ENCODE measurements at regions not wholly inside any gene's neighbourhood (a gene's known extent, or its start where the extent isn't known, plus 50 kb on each side); places are given as distances from the start of the nearest gene placed in this dataset.
"Not testable (repeated sequence)": the region's sequence is repeated elsewhere in the genome, so short reads cannot be mapped to it uniquely, and the experiment has no call there.

DNA sequence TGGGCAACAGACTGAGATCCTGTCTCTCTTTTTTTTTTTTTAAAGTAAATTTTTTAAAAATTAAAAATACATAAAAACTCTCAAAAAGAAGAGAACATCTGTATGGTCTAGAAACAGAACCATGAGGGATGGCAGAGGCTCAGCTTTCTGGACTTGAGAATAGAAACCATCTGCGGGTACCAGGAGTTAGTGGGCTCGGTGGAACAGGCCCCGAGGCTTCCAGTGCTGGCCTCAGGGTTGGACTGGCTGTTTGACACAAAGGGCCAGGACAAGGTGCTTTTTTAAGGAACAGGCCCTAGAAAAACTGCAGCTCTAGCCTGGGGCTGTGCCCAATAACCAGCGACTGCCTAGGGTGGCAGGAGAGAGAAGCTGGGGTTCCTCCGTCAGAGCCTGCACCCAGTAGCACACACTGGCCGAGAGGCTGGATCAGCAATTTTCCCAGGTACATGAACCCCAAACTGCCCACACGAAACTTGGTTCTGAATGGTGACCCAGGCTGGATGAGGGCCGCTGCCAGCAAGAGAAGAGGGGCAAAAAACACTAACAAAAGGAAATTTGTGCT is 131.0 kb upstream of the OLIG3 start:
- DNase-seq: no peak

GRCh38 chr6:137625808-137626207 is 131.6 kb upstream of the OLIG3 start:
- DNase-seq: no peak

DNA sequence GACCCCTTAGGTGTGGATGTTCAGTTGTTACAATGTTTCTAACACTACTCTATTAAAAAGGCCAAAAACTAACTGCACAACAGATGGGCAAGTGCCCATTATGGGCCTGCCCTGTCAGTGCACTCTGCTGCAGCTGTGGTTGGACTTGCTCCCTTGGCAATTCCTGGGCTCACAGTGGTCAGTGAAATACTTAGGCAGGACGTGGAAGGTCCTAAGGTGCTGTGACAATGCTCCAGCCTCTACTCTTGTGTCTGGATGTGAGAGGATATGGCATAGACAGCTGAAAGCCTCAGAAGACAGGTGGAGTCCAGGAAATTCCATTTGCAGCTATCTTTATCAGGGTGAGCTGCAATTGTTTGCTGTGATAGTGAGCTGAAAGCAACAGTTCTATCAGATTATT is 136.5 kb upstream of the OLIG3 start:
- no peak for DNase-seq

GRCh38 chr6:137631323-137631722 is 137.1 kb upstream of the OLIG3 start:
- no peak for DNase-seq

DNA sequence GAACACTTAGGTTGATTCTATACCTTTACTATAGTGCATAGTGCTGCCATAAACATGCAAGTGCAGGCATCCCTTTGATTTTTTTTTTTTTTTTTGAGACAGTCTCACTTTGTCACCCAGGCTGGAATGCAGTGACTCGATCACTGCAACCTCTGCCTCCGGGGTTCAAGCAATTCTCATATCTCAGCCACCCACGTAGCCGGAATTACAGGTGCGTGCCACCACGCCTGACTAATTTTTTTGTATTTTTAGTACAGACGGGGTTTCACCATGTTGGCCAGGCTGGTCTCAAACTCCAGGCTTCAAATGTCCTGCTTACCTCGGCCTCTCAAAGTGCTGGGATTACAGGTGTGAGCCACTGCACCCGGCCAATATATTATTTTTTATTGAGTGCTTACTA is 140.0 kb upstream of the OLIG3 start:
- DNase-seq: not testable (repeated sequence)

- no peak for DNase-seq
Measured at GRCh38 chr6:137637121-137637520, 142.9 kb upstream of the OLIG3 start.

GRCh38 chr6:137638926-137639706 is 144.9 kb upstream of the OLIG3 start:
- no peak for DNase-seq

GRCh38 chr6:137640086-137640485 is 145.9 kb upstream of the OLIG3 start:
- no peak for DNase-seq

- peak; percentile 10 to 24 (median 16) for DNase-seq
Measured at GRCh38 chr6:137641474-137642077, 147.4 kb upstream of the OLIG3 start.

GRCh38 chr6:137643210-137643609 is 149.0 kb upstream of the OLIG3 start:
- not testable (repeated sequence) for DNase-seq

GRCh38 chr6:137643644-137644043 is 149.4 kb upstream of the OLIG3 start:
- not testable (repeated sequence) for DNase-seq

DNA sequence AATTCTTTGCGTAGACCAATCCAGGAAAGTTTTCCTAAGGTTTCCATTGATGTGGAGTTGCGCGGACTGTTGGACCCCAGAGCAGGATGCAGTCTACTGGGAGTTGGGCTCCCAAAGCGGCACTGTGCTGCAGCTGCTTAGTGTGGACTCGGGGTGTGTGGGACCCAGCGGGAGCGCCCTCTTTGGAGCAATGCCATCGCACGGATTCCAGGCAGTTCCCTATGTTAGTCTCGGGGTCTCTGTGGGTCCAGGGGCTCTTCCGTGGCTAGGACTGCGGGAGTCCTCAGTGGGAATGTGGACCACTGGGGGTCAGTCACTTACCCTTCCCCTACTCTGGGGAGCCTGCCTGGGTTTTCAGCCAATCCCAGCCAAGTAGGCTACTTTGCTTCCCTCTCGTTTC is 151.7 kb upstream of the OLIG3 start:
- DNase-seq: no peak

DNA sequence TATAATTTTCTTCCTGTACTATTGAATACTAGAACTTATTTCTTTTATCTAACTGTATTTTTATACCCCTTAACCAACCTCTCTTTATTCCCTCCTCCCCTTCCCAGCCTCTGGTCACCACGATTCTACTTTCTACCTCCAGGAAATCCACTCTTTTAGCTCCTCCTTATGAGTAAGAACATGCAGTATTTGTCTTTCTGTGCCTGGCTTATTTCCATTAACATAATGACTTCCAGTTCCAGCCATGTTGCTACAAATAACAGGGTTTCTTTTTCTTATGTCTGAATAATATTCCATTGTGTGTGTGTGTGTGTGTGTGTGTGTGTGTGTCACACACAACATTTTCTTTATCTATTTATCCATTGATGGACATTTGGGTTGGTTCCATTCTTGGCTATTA is 152.3 kb upstream of the OLIG3 start:
- DNase-seq: no peak

DNA sequence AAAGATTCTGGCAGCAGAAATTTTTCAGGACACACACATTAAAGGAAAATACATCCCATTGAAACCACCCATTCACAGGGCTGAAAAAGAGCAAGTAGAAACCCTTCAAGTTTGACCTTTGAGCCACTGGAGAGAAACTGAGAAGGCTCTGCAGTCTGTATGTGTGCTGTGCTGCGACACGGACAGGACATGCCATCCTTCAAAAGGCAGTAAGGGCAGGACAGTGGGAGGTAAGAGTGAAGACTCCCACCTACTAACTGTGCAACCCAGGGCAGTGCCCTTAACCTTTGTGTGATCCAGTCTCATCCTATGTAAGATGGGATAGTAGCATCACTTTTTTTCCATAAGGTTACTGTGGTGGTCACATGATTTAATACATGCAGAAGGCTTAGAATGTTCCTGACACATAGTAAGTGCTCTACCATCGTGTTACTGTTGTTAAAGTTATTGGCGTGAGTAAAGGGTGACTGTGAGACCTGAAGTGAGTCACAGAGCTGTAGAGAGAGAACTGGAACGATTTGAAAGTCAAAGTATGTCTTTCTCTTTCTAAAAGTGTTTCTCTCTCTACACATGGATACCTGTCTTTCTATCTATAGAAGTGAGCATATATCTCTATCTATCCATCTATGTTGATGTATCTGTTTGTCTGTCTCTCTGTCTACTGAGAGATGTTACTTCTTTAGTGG is 153.7 kb upstream of the OLIG3 start:
- no peak for DNase-seq

DNA sequence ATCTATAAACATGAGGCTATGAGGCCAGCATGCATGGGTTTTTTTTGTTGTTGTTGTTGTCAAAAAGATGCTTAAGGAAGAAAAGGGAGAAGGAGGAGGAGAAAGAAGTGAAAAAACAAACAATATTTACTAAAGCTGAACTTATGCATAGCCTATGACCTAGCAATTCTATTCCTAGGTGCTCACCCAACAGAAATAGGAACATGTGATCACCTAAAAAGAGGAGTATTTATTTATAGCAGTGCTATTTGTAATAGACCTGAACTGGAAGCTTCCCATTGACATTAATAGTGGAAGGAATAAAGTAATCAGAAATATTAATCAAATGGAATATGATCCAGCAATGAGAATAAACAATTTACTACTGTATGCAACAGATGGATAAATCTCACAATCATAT is 156.5 kb upstream of the OLIG3 start:
- no peak for DNase-seq

DNA sequence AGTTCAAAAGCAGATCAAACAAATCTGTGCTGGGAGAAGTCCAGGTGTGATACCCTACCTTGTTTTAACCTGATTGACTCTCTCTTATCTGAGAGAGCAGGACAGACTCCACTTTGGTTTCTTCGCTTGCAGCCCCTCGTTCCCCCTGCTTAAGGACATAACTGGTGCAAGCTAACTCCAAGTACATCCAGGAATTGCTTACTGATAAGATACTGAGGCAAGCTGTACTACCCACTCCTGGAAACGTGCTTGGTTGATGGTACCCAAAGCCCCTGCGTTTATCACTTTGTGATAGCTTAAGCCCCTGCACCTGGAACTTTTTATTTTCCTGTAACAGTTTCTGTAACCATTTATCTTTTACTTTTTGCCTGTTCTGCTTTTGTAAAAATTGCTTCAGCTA is 157.0 kb upstream of the OLIG3 start:
- DNase-seq: no peak

GRCh38 chr6:137651591-137652335 is 157.6 kb upstream of the OLIG3 start:
- DNase-seq: no peak

DNA sequence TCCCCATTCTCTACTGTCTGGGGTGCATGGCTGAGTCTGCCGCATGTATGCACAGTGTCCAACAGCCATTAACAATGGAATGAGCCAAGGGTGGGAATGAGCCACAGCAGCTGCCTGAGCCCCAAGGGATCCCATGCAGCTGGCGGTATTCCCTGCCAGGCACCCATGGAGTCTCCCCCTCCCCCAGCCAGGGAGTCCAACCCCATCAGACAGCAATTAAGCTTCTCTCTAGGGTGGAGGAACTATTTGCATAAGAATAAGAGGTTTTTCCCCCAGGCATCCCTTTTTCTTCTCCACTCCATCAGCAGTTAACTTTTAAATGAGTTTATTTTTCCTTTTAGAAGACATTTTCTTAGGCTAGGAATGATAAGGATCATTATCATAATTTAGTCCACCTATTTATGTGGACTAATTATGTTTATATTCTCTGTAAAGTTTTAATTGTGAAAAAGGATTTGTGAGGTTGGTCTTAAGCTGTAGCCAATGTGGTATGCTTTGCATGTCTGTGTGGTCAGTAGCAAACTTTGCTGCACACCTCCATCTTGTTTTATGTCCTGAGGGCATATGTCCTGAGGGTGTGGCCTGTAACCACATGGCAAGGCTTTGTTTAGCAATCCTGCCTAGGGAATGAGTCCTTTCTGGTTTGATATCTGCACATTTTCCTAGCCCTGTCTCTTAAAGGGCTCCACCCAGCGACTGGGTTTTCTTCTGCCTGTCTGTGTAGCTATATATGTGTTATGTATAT is 158.9 kb upstream of the OLIG3 start:
- no peak for DNase-seq

GRCh38 chr6:137653706-137654059 is 159.5 kb upstream of the OLIG3 start:
- no peak for DNase-seq

DNA sequence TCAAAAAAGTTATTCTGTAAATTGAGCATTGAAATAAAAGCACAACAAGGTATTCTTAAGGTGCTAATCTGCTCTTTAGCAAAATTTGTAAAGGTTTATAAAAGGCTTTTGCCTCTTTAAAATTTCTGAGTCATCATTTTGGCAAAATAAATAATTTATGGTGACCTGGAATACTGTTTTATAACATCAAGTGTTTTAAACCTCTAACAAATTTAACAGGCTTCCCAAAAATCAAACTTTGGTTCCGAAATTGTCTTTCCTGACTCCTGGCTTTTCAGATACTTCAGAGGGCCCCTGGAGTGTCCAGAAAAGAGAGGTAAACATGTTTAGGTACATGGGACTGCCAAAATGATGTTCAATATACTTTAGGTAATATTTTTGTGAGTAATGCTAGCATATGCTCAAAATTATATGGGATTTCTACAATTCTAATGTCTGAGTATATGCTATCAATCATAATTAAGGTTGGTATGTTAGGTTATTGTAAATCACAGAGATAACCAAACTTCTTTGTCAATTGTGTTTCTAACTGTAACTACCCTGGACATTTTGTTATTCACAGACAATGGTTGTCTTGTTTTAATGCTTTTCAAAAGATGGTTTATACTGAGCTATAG is 160.3 kb upstream of the OLIG3 start:
- no peak for DNase-seq

DNA sequence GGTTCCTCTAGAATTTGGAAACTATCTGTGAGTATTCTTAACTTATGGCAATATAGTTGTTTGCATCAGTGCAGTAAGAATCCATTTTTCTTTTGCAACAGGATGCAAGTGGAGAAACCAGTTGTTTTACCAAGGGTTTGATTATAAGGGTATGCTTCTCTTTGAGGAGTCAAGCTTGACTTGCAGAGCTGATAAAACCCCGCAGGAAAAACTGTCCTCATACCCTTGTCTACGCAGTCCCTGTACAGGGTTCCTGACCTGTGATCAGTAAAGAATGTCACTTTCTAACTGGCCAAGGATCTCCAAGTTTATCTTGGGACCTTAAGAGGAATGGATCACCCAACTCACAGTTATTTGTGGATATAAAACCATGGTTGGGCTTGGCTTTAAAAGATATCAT is 161.1 kb upstream of the OLIG3 start:
- no peak for DNase-seq

- no peak for DNase-seq
Measured at GRCh38 chr6:137656735-137657134, 162.5 kb upstream of the OLIG3 start.
